OCI-M1 (cell line): ENCODE measurements at regions not wholly inside any gene's neighbourhood (a gene's known extent, or its start where the extent isn't known, plus 50 kb on each side); places are given as distances from the start of the nearest gene placed in this dataset.

ENCODE experiments used
- DNase-seq: peaks from one replicate; lab custom pipeline; 2025; lab: John Stamatoyannopoulos, UW

GRCh38 chr7:41367967-41368882 lies 334.7 kb downstream of the INHBA start:
- DNase-seq, result no peak

- DNase-seq, result peak; percentile 24
Measured at GRCh38 chr7:41351091-41351490, 351.8 kb downstream of the INHBA start.

GRCh38 chr7:41346878-41347277 lies 356.0 kb downstream of the INHBA start:
- DNase-seq, result no peak

GRCh38 chr7:41339913-41340676 lies 362.8 kb downstream of the INHBA start:
- DNase-seq, result no peak

- no peak for DNase-seq
Measured at GRCh38 chr7:41336981-41337380, 365.9 kb downstream of the INHBA start.

GRCh38 chr7:41336455-41336952 lies 366.4 kb downstream of the INHBA start:
- DNase-seq, result no peak

GRCh38 chr7:41334071-41334862 lies 368.6 kb downstream of the INHBA start:
- DNase-seq, result no peak

- DNase-seq, result no peak
Measured at GRCh38 chr7:41333511-41333910, 369.4 kb downstream of the INHBA start.

GRCh38 chr7:41331194-41331593 lies 371.7 kb downstream of the INHBA start:
- no peak for DNase-seq

GRCh38 chr7:41328544-41328943 lies 374.3 kb downstream of the INHBA start:
- no peak for DNase-seq

- DNase-seq, result no peak
Measured at GRCh38 chr7:41328131-41328530, 374.8 kb downstream of the INHBA start.

GRCh38 chr7:41326616-41327015 lies 376.3 kb downstream of the INHBA start:
- no peak for DNase-seq

- no peak for DNase-seq
Measured at GRCh38 chr7:41323806-41324205, 379.1 kb downstream of the INHBA start.

GRCh38 chr7:41319581-41319980 lies 383.3 kb downstream of the INHBA start:
- no peak for DNase-seq

GRCh38 chr7:41316410-41316809 lies 386.5 kb downstream of the INHBA start:
- no peak for DNase-seq

GRCh38 chr7:41315764-41316163 lies 387.1 kb downstream of the INHBA start:
- no peak for DNase-seq

GRCh38 chr7:41313171-41313570 lies 389.7 kb downstream of the INHBA start:
- DNase-seq, result no peak

GRCh38 chr7:41312235-41312634 lies 390.7 kb downstream of the INHBA start:
- no peak for DNase-seq

GRCh38 chr7:41311301-41311700 lies 391.6 kb downstream of the INHBA start:
- DNase-seq, result no peak

GRCh38 chr7:41306486-41306885 lies 396.4 kb downstream of the INHBA start:
- DNase-seq, result no peak

GRCh38 chr7:41305001-41305400 lies 397.9 kb downstream of the INHBA start:
- DNase-seq, result no peak

- no peak for DNase-seq
Measured at GRCh38 chr7:41303709-41304108, 399.2 kb downstream of the INHBA start.
